ENCODE measurements at regions not wholly inside any gene's neighbourhood (a gene's known extent, or its start where the extent isn't known, plus 50 kb on each side); places are given as distances from the start of the nearest gene placed in this dataset.

GRCh38 chr6:19032591-19033295, 645.6 kb downstream of the RNF144B start:
- no peak overlapping the region for H3K27ac Mint-ChIP-seq
- no peaks in the 10 kb centered on the region for H3K27me3 Mint-ChIP-seq
- H3K36me3 Mint-ChIP-seq, result no peaks in the 10 kb centered on the region
- H3K9me3 Mint-ChIP-seq, result no peaks in the 10 kb centered on the region
- no peak for DNase-seq
- no peaks in the 10 kb centered on the region for H3K4me1 Mint-ChIP-seq
- H3K4me3 Mint-ChIP-seq, result no peak overlapping the region

GRCh38 chr6:19033683-19034082, 646.5 kb downstream of the RNF144B start:
- Mint-ChIP-seq H3K27ac (no peak overlapping the region), H3K4me1 (no peaks in the 10 kb centered on the region), H3K4me3 (no peak overlapping the region), H3K9me3 (no peaks in the 10 kb centered on the region), H3K36me3 (no peaks in the 10 kb centered on the region), H3K27me3 (no peaks in the 10 kb centered on the region)
- DNase-seq, result no peak

DNA sequence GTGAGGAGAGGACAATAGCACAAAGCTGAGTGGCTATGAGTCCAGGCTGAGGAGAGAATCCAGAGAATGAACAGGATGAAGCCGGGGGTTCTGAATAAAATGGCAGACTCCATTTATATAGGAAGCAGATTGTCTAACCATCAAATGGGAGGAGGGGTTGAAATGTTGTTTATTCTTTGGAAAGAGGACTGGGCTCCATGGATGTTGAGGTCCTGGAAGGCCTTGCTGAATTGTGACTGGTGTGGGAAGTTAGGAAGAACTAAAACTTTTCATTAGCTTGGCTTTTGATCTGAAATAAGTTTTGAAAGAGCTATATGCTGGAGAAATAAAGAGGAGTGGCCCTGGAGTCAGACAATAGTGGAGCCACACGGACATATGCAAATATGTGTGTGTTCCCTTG, 647.8 kb downstream of the RNF144B start:
- H3K4me1 Mint-ChIP-seq, result no peaks in the 10 kb centered on the region
- H3K27ac Mint-ChIP-seq, result no peak overlapping the region
- no peaks in the 10 kb centered on the region for H3K36me3 Mint-ChIP-seq
- H3K4me3 Mint-ChIP-seq, result no peak overlapping the region
- H3K9me3 Mint-ChIP-seq, result no peaks in the 10 kb centered on the region
- DNase-seq, result no peak
- H3K27me3 Mint-ChIP-seq, result no peaks in the 10 kb centered on the region

DNA sequence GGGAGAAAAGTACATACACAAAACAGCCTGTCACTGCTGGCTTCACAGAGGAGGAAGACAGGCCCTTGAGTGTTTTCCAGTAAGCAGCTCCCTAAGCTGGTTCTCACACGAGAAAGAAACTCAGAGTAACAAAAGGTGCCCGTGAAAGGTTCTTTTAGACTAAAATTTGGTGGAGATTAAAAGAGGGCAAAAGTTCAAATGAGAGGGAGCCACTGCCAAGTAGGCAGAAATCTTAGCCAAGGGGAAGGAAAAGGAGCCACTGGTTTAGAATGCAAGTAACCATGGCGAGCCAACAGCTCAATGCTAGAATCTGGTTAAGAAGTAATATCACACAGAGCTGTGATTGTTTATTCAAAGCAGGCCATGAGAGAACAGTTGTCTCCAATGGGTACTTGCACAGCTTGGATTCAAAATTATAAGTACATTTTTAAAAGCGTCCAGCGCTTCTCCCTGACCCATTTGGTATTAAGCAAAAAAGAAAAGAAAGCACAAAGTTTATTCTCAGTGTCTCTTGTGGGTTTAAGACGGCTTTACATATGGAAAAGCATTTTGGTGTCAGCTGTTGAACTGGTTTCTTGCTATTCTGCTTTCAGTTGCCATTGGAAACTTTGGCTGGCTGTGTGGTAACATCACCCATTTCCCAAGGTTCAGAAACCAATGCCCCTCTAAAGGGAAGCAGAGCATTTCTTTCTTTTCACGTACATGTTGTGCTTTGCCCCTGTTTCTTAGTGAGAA, 648.5 kb downstream of the RNF144B start:
- Mint-ChIP-seq H3K36me3 (no peaks in the 10 kb centered on the region), H3K27ac (no peak overlapping the region), H3K27me3 (no peaks in the 10 kb centered on the region), H3K9me3 (no peaks in the 10 kb centered on the region), H3K4me1 (no peaks in the 10 kb centered on the region), H3K4me3 (no peak overlapping the region)
- DNase-seq, result no peak

- Mint-ChIP-seq H3K9me3 (no peaks in the 10 kb centered on the region), H3K4me3 (no peak overlapping the region), H3K4me1 (no peaks in the 10 kb centered on the region), H3K27ac (no peak overlapping the region), H3K27me3 (no peaks in the 10 kb centered on the region), H3K36me3 (no peaks in the 10 kb centered on the region)
- no peak for DNase-seq
These were observed 649.0 kb downstream of the RNF144B start for GRCh38 chr6:19036196-19036555.

DNA sequence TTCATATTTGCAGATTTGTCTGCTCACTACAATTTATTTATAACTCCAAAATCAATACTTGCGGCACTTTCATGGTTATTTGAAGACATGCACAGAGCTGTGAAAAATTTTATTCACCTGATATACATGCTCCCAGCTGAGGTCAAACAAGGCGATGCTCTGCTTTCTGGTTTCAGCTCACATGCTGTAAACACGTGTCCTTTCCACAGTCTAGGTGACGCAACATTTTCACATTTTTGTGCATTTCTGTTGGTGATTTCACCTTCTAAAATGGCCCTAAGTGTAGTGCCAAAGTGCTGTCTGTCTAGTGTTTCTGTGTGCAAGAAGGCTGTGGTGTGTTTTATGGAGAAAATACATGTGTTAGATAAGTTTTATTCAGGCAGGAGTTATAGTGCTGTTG, 650.5 kb downstream of the RNF144B start:
- Mint-ChIP-seq H3K4me3 (no peak overlapping the region), H3K27me3 (no peaks in the 10 kb centered on the region), H3K9me3 (no peaks in the 10 kb centered on the region), H3K4me1 (no peaks in the 10 kb centered on the region), H3K27ac (no peak overlapping the region), H3K36me3 (no peaks in the 10 kb centered on the region)
- no peak for DNase-seq

DNA sequence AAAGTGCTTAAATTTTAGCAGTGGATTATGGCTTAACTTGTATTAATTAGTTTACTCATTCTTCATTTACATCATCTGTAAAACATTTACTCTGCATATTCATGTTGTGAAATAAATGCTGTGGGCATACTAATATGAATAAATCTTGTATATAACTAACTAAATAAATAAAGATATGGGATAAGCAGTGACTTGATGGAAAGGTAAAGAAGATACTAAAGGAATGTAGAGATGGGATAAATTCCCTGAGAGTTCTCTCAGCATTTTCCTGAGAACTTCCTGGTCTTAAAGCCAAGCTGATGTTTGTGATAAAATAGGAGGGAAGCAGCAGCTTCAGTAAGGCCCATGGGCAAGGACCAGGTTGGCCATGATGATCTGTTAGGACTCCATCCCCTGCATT, 652.1 kb downstream of the RNF144B start:
- no peak overlapping the region for H3K27ac Mint-ChIP-seq
- DNase-seq, result no peak
- no peak overlapping the region for H3K4me3 Mint-ChIP-seq
- no peaks in the 10 kb centered on the region for H3K4me1 Mint-ChIP-seq
- H3K27me3 Mint-ChIP-seq, result no peaks in the 10 kb centered on the region
- H3K9me3 Mint-ChIP-seq, result no peaks in the 10 kb centered on the region
- no peaks in the 10 kb centered on the region for H3K36me3 Mint-ChIP-seq

- Mint-ChIP-seq H3K27me3 (no peaks in the 10 kb centered on the region), H3K27ac (no peak overlapping the region), H3K4me1 (no peaks in the 10 kb centered on the region), H3K36me3 (no peaks in the 10 kb centered on the region), H3K9me3 (no peaks in the 10 kb centered on the region), H3K4me3 (no peak overlapping the region)
- DNase-seq, result no peak
These were observed 654.8 kb downstream of the RNF144B start for GRCh38 chr6:19041906-19042305.

DNA sequence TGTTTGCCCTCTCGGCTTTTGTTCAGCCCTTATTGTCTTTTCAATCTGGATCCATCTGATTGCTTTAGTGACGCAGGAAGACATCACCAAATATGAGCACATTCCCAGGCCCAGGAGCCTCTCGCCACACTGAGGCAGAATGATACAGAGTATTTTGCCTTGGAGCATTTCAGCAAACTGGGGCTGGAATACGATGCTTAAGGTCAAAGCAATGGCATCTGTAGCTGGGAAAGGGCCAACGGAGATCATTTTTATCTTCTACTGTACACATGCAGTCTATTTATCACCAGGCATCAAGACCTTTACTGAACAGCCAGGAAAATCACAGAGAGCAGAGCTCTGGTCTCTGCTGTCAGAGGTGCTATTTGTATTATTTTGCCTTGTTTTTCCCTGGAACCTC, 655.3 kb downstream of the RNF144B start:
- no peaks in the 10 kb centered on the region for H3K9me3 Mint-ChIP-seq
- H3K27ac Mint-ChIP-seq, result no peak overlapping the region
- H3K27me3 Mint-ChIP-seq, result no peaks in the 10 kb centered on the region
- no peaks in the 10 kb centered on the region for H3K36me3 Mint-ChIP-seq
- DNase-seq, result no peak
- no peak overlapping the region for H3K4me3 Mint-ChIP-seq
- H3K4me1 Mint-ChIP-seq, result no peaks in the 10 kb centered on the region

- H3K27ac Mint-ChIP-seq, result no peak overlapping the region
- no peaks in the 10 kb centered on the region for H3K4me1 Mint-ChIP-seq
- H3K36me3 Mint-ChIP-seq, result no peaks in the 10 kb centered on the region
- H3K4me3 Mint-ChIP-seq, result no peak overlapping the region
- peaks cover 10% of the 10 kb centered on the region for H3K9me3 Mint-ChIP-seq
- DNase-seq, result no peak
- H3K27me3 Mint-ChIP-seq, result no peaks in the 10 kb centered on the region
These were observed 663.6 kb downstream of the RNF144B start for GRCh38 chr6:19050765-19051164.

GRCh38 chr6:19052219-19052618, 665.1 kb downstream of the RNF144B start:
- no peak for DNase-seq
- no peak overlapping the region for H3K27ac Mint-ChIP-seq

DNA sequence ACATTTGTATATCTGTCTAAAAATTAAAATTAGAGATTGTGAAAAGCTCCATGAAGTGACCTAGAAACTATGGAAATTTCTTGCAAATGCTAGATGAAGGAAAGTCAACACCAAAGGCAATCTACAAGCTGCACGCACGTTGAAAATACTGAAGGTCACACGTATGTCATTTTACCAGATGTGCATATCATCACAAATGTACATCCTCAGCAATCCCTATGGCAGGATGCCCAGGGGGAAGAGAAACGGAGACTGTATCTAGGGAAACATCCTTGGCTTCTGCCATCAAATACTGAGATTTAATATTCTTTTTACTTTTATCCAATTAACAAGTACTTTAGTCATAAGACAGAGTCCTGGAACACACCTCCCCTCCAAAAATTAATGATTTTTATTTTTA, 672.0 kb downstream of the RNF144B start:
- no peaks in the 10 kb centered on the region for H3K4me1 Mint-ChIP-seq
- H3K27me3 Mint-ChIP-seq, result no peaks in the 10 kb centered on the region
- H3K9me3 Mint-ChIP-seq, result peaks cover 7% of the 10 kb centered on the region
- no peak overlapping the region for H3K4me3 Mint-ChIP-seq
- no peak overlapping the region for H3K27ac Mint-ChIP-seq
- H3K36me3 Mint-ChIP-seq, result no peaks in the 10 kb centered on the region
- DNase-seq, result no peak

More at GRCh38 chr6:19052219-19052618, 665.1 kb downstream of the RNF144B start:
- Mint-ChIP-seq H3K4me3 (no peak overlapping the region), H3K36me3 (no peaks in the 10 kb centered on the region), H3K4me1 (no peaks in the 10 kb centered on the region), H3K27me3 (no peaks in the 10 kb centered on the region), H3K9me3 (peaks cover 12% of the 10 kb centered on the region)

GRCh38 chr6:19067165-19067564, 680.0 kb downstream of the RNF144B start:
- H3K4me3 Mint-ChIP-seq, result no peak overlapping the region
- no peaks in the 10 kb centered on the region for H3K4me1 Mint-ChIP-seq
- no peak overlapping the region for H3K27ac Mint-ChIP-seq
- H3K27me3 Mint-ChIP-seq, result no peaks in the 10 kb centered on the region
- no peak for DNase-seq
- H3K36me3 Mint-ChIP-seq, result no peaks in the 10 kb centered on the region
- peaks cover 8% of the 10 kb centered on the region for H3K9me3 Mint-ChIP-seq

GRCh38 chr6:19070520-19070919, 683.4 kb downstream of the RNF144B start:
- DNase-seq, result no peak
- Mint-ChIP-seq H3K27ac (no peak overlapping the region), H3K27me3 (no peaks in the 10 kb centered on the region), H3K36me3 (no peaks in the 10 kb centered on the region), H3K9me3 (peaks cover 7% of the 10 kb centered on the region), H3K4me1 (no peaks in the 10 kb centered on the region), H3K4me3 (no peak overlapping the region)

DNA sequence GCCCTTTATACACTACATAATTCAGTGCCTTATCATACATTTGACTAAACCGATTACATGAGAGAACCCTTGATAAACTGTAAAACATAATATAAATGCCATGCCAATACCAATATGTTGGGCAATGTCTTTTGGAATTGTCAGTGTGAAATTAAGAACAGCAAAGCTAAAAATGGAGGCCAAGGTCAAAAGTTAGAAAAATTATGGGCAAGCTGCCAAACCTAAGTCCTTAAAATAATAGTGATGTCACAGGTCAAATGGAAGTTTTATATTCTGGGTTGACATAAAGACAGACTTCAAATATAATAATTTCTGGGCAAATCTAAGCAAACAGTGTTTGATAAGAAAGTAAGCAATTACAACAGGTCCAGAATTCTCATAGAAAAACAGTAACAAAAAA, 696.7 kb downstream of the RNF144B start:
- no peaks in the 10 kb centered on the region for H3K36me3 Mint-ChIP-seq
- no peak overlapping the region for H3K27ac Mint-ChIP-seq
- peaks cover 2% of the 10 kb centered on the region for H3K9me3 Mint-ChIP-seq
- H3K4me1 Mint-ChIP-seq, result no peaks in the 10 kb centered on the region
- no peaks in the 10 kb centered on the region for H3K27me3 Mint-ChIP-seq
- DNase-seq, result no peak
- no peak overlapping the region for H3K4me3 Mint-ChIP-seq

DNA sequence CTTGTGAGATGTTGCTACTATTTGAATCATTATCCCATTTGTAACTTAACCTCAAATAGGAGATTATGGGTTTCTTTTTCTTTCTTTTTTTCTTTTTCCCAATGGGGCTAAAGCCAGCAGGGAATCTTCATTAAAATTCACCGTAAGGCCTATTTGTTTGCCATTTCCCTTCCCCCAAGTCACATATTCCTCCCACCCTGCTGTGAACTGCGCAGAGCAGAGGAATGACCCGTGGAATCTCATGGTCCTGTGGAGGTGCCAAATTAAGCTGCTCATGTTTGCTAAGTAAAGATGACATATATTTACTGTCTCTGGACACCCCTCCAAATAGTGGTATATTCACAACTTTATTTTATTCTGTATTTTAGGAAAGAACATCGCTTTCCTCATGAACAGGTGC, 699.3 kb downstream of the RNF144B start:
- Mint-ChIP-seq H3K27ac (no peak overlapping the region), H3K9me3 (no peaks in the 10 kb centered on the region), H3K4me1 (no peaks in the 10 kb centered on the region), H3K27me3 (no peaks in the 10 kb centered on the region), H3K36me3 (no peaks in the 10 kb centered on the region), H3K4me3 (no peak overlapping the region)
- DNase-seq, result no peak
